CD4-positive, alpha-beta T cell treated with Interleukin-17A for 1 hour (primary cell): ENCODE measurements at regions not wholly inside any gene's neighbourhood (a gene's known extent, or its start where the extent isn't known, plus 50 kb on each side); places are given as distances from the start of the nearest gene placed in this dataset.
"Not testable (repeated sequence)": the region's sequence is repeated elsewhere in the genome, so short reads cannot be mapped to it uniquely, and the experiment has no call there.

Experiments
- DNase-seq: peaks from one replicate; pipeline ENCODE4 v3.0.0-alpha.2; 2020

GRCh38 chr12:104906695-104907094 is 51.4 kb downstream of the SLC41A2 start:
- no peak for DNase-seq

GRCh38 chr12:104905446-104905845 is 52.6 kb downstream of the SLC41A2 start:
- not testable (repeated sequence) for DNase-seq

- DNase-seq: no peak
Measured at GRCh38 chr12:104903648-104904423, 54.3 kb downstream of the SLC41A2 start.

- no peak for DNase-seq
Measured at GRCh38 chr12:104902125-104902524, 56.0 kb downstream of the SLC41A2 start.

GRCh38 chr12:104896710-104897109 is 61.4 kb downstream of the SLC41A2 start:
- no peak for DNase-seq

GRCh38 chr12:104896146-104896545 is 61.9 kb downstream of the SLC41A2 start:
- DNase-seq: no peak

- DNase-seq: no peak
Measured at GRCh38 chr12:104895415-104895814, 62.7 kb downstream of the SLC41A2 start.

GRCh38 chr12:104890476-104891096 is 67.5 kb downstream of the SLC41A2 start:
- no peak for DNase-seq

GRCh38 chr12:104889735-104890134 is 68.4 kb downstream of the SLC41A2 start:
- DNase-seq: no peak

GRCh38 chr12:104888892-104889291 is 69.2 kb downstream of the SLC41A2 start:
- DNase-seq: no peak

GRCh38 chr12:104888481-104888880 is 69.6 kb downstream of the SLC41A2 start:
- DNase-seq: no peak

GRCh38 chr12:104887452-104887851 is 70.6 kb downstream of the SLC41A2 start:
- DNase-seq: no peak

- no peak for DNase-seq
Measured at GRCh38 chr12:104886418-104887401, 71.4 kb downstream of the SLC41A2 start.

GRCh38 chr12:104878858-104879257 is 79.2 kb downstream of the SLC41A2 start:
- not testable (repeated sequence) for DNase-seq

- peak; percentile 48 for DNase-seq
Measured at GRCh38 chr12:104877103-104877705, 80.9 kb downstream of the SLC41A2 start.

GRCh38 chr12:104873374-104873773 is 84.7 kb downstream of the SLC41A2 start:
- no peak for DNase-seq

GRCh38 chr12:104870797-104871196 is 87.3 kb downstream of the SLC41A2 start:
- DNase-seq: no peak

GRCh38 chr12:104866291-104866690 is 91.8 kb downstream of the SLC41A2 start:
- DNase-seq: no peak

- no peak for DNase-seq
Measured at GRCh38 chr12:104865080-104865479, 93.0 kb downstream of the SLC41A2 start.

GRCh38 chr12:104864668-104865067 is 93.4 kb downstream of the SLC41A2 start:
- DNase-seq: no peak

- DNase-seq: no peak
Measured at GRCh38 chr12:104863296-104863948, 94.7 kb downstream of the SLC41A2 start.
